ENCODE measurements at regions not wholly inside any gene's neighbourhood (a gene's known extent, or its start where the extent isn't known, plus 50 kb on each side); places are given as distances from the start of the nearest gene placed in this dataset.
"Not testable (repeated sequence)": the region's sequence is repeated elsewhere in the genome, so short reads cannot be mapped to it uniquely, and the experiment has no call there.

- TF ChIP-seq CTCF (IDR thresholded peaks at IDR 0.05): no peak
- Histone ChIP-seq H3K9me3 (peaks cover 0 to 14% of the 10 kb centered on the region in 2 donors), H3K27me3 (no peaks in the 10 kb centered on the region), H3K27ac (no peak overlapping the region), H3K4me1 (no peaks in the 10 kb centered on the region), H3K4me3 (no peak overlapping the region), H3K36me3 (no peaks in the 10 kb centered on the region)
- ATAC-seq (no peak), DNase-seq (no peak)
- intact Hi-C loops (cut with DNase I): no loop called here
These were observed 148.5 kb downstream of the MTERF1 start for GRCh38 chr7:91731976-91732375.

- ATAC-seq (no peak), DNase-seq (no peak)
- Histone ChIP-seq H3K9me3 (peaks cover 0 to 8% of the 10 kb centered on the region in 2 donors), H3K4me3 (no peak overlapping the region), H3K27me3 (no peaks in the 10 kb centered on the region), H3K36me3 (no peaks in the 10 kb centered on the region), H3K27ac (no peak overlapping the region), H3K4me1 (no peaks in the 10 kb centered on the region)
- intact Hi-C loops (cut with DNase I): no loop called here
- no peak for TF ChIP-seq CTCF (IDR thresholded peaks at IDR 0.05)
These were observed 131.1 kb downstream of the MTERF1 start for GRCh38 chr7:91749418-91749817.

- Histone ChIP-seq H3K36me3 (no peaks in the 10 kb centered on the region), H3K27ac (no peak overlapping the region), H3K27me3 (no peaks in the 10 kb centered on the region), H3K9me3 (peaks cover 0 to 8% of the 10 kb centered on the region in 2 donors), H3K4me1 (no peaks in the 10 kb centered on the region), H3K4me3 (no peak overlapping the region)
- ATAC-seq (no peak), DNase-seq (no peak)
- no peak for TF ChIP-seq CTCF (IDR thresholded peaks at IDR 0.05)
- intact Hi-C loops (cut with DNase I): no loop called here
These were observed 130.4 kb downstream of the MTERF1 start for GRCh38 chr7:91750091-91750490.

GRCh38 chr7:91752102-91752501, 128.4 kb downstream of the MTERF1 start:
- no peak for TF ChIP-seq CTCF (IDR thresholded peaks at IDR 0.05)
- DNase-seq (no peak), ATAC-seq (no peak)
- no peaks in the 10 kb centered on the region for H3K27me3 ChIP-seq
- no peaks in the 10 kb centered on the region for H3K4me1 ChIP-seq
- intact Hi-C loops (cut with DNase I): no loop called here
- peaks cover 0 to 8% of the 10 kb centered on the region in 2 donors for H3K9me3 ChIP-seq
- H3K27ac ChIP-seq: no peak overlapping the region
- no peak overlapping the region for H3K4me3 ChIP-seq
- no peaks in the 10 kb centered on the region for H3K36me3 ChIP-seq

- H3K36me3 ChIP-seq; H3K27ac ChIP-seq; ATAC-seq; DNase-seq; H3K4me1 ChIP-seq; H3K4me3 ChIP-seq; intact Hi-C loops (cut with DNase I); H3K27me3 ChIP-seq: not testable (repeated sequence)
- peaks cover 0 to 13% of the 10 kb centered on the region in 2 donors for H3K9me3 ChIP-seq
These were observed 126.2 kb downstream of the MTERF1 start for GRCh38 chr7:91754280-91754679.

GRCh38 chr7:91755121-91755520, 125.4 kb downstream of the MTERF1 start:
- intact Hi-C loops (cut with DNase I); H3K27me3 ChIP-seq; DNase-seq; H3K27ac ChIP-seq; ATAC-seq; H3K9me3 ChIP-seq; H3K4me3 ChIP-seq; H3K4me1 ChIP-seq; H3K36me3 ChIP-seq: not testable (repeated sequence)
